Body of pancreas (tissue), 4 donors: ENCODE measurements at regions not wholly inside any gene's neighbourhood (a gene's known extent, or its start where the extent isn't known, plus 50 kb on each side); places are given as distances from the start of the nearest gene placed in this dataset.
A peak's percentile ranks its signal among the peaks of the same experiment; 100 is the strongest.

ENCODE experiments used
- CTCF ChIP-seq, 7 experiments: fragments of 450-650 bp in 4 of 7; fragments of 200-600 bp in 3 of 7; sonication (generic) in 3 of 7; IDR thresholded peaks; one replicate each; pipeline ENCODE4 v1.5.1; 2016 to 2019; ENCODE audit warnings: antibody characterized with exemption in 7 of 7
- POLR2A ChIP-seq, 3 donors: fragments of 450-650 bp; IDR thresholded peaks; one replicate each; pipeline ENCODE4 v1.6.1; 2016; ENCODE audit warnings: antibody characterized with exemption in 3 of 3, mild to moderate bottlenecking in 2 of 3

GRCh38 chr20:33933469-33933909 lies 60.2 kb upstream of the RALY start:
- TF ChIP-seq CTCF (IDR thresholded peaks at IDR 0.05) (peak; percentile 17 to 81 (median 67)), POLR2A (IDR thresholded peaks at IDR 0.05) (no peak)
